Right atrium auricular region (tissue), 2 donors: ENCODE measurements at regions not wholly inside any gene's neighbourhood (a gene's known extent, or its start where the extent isn't known, plus 50 kb on each side); places are given as distances from the start of the nearest gene placed in this dataset.

Experiments
- DNase-seq: peaks from one replicate; pipeline ENCODE4 v3.0.0-alpha.2; 2019; ENCODE audit warnings: low spot score
- H3K27ac ChIP-seq, 2 donors: fragments of 200-600 bp; sonication (generic); 1 replicate in 1 of 2; 2 replicates in 1 of 2; pipeline ENCODE4 v1.5.1; 2016 to 2019
- H3K27me3 ChIP-seq, 2 donors: fragments of 200-600 bp; sonication (generic); one replicate each; pipeline versions ENCODE4 v1.5.1 to v1.6.0; 2017 to 2019
- H3K36me3 ChIP-seq: fragments of 200-600 bp; sonication (generic); one replicate; pipeline ENCODE4 v1.5.1; 2016
- H3K4me1 ChIP-seq, 2 donors: fragments of 200-600 bp; sonication (generic); one replicate each; pipeline versions ENCODE4 v1.5.1 to v1.6.0; 2017 to 2019
- H3K4me3 ChIP-seq, 2 donors: fragments of 200-600 bp; sonication (generic); 1 replicate in 1 of 2; 2 replicates in 1 of 2; pipeline ENCODE4 v1.5.1; 2017 to 2019; ENCODE audit warnings: mild to moderate bottlenecking in 1 of 2, moderate library complexity in 1 of 2
- H3K9me3 ChIP-seq, 2 donors: fragments of 200-600 bp; sonication (generic); one replicate each; pipeline ENCODE4 v1.5.1; 2019
- CTCF ChIP-seq, 2 donors: fragments of 200-600 bp; sonication (generic); IDR thresholded peaks; one replicate each; pipeline ENCODE4 v1.5.1; 2019; ENCODE audit warnings: antibody characterized with exemption in 2 of 2

- H3K27ac ChIP-seq: no peak overlapping the region
- TF ChIP-seq CTCF (IDR thresholded peaks at IDR 0.05): no peak
- no peaks in the 10 kb centered on the region for H3K36me3 ChIP-seq
- no peaks in the 10 kb centered on the region for H3K4me1 ChIP-seq
- H3K9me3 ChIP-seq: no peaks in the 10 kb centered on the region
- no peak overlapping the region for H3K4me3 ChIP-seq
- DNase-seq: no peak
- H3K27me3 ChIP-seq: no peaks in the 10 kb centered on the region
Measured at GRCh38 chr4:111761531-111761930, 383.7 kb upstream of the FAM241A start.

GRCh38 chr4:111770514-111770913 is 374.7 kb upstream of the FAM241A start:
- H3K4me3 ChIP-seq: no peak overlapping the region
- no peak for DNase-seq
- no peaks in the 10 kb centered on the region for H3K36me3 ChIP-seq
- H3K27me3 ChIP-seq: no peaks in the 10 kb centered on the region
- no peaks in the 10 kb centered on the region for H3K4me1 ChIP-seq
- no peak for TF ChIP-seq CTCF (IDR thresholded peaks at IDR 0.05)
- H3K9me3 ChIP-seq: peaks cover 0 to 6% of the 10 kb centered on the region in 2 donors
- no peak overlapping the region for H3K27ac ChIP-seq

- H3K9me3 ChIP-seq: no peaks in the 10 kb centered on the region
- H3K27ac ChIP-seq: no peak overlapping the region
- no peak overlapping the region for H3K4me3 ChIP-seq
- no peak for TF ChIP-seq CTCF (IDR thresholded peaks at IDR 0.05)
- DNase-seq: no peak
- no peaks in the 10 kb centered on the region for H3K27me3 ChIP-seq
- no peaks in the 10 kb centered on the region for H3K36me3 ChIP-seq
- no peaks in the 10 kb centered on the region for H3K4me1 ChIP-seq
Measured at GRCh38 chr4:111773858-111774257, 371.4 kb upstream of the FAM241A start.

- no peak overlapping the region for H3K27ac ChIP-seq
- TF ChIP-seq CTCF (IDR thresholded peaks at IDR 0.05): no peak
Measured at GRCh38 chr4:111775556-111776297, 369.5 kb upstream of the FAM241A start.

GRCh38 chr4:111776561-111776960 is 368.7 kb upstream of the FAM241A start:
- H3K9me3 ChIP-seq: no peaks in the 10 kb centered on the region
- no peaks in the 10 kb centered on the region for H3K36me3 ChIP-seq
- no peak for DNase-seq
- no peaks in the 10 kb centered on the region for H3K4me1 ChIP-seq
- no peak overlapping the region for H3K27ac ChIP-seq
- TF ChIP-seq CTCF (IDR thresholded peaks at IDR 0.05): no peak
- no peaks in the 10 kb centered on the region for H3K27me3 ChIP-seq
- no peak overlapping the region for H3K4me3 ChIP-seq

More at GRCh38 chr4:111775556-111776297, 369.5 kb upstream of the FAM241A start:
- Histone ChIP-seq H3K9me3 (no peaks in the 10 kb centered on the region), H3K36me3 (no peaks in the 10 kb centered on the region), H3K27me3 (no peaks in the 10 kb centered on the region), H3K4me3 (no peak overlapping the region), H3K4me1 (no peaks in the 10 kb centered on the region)
- DNase-seq: no peak

- H3K36me3 ChIP-seq: no peaks in the 10 kb centered on the region
- no peak for TF ChIP-seq CTCF (IDR thresholded peaks at IDR 0.05)
- DNase-seq: no peak
- H3K4me1 ChIP-seq: no peaks in the 10 kb centered on the region
- no peaks in the 10 kb centered on the region for H3K27me3 ChIP-seq
- H3K9me3 ChIP-seq: no peaks in the 10 kb centered on the region
- H3K4me3 ChIP-seq: no peak overlapping the region
- no peak overlapping the region for H3K27ac ChIP-seq
Measured at GRCh38 chr4:111778543-111778942, 366.7 kb upstream of the FAM241A start.
